Parathyroid adenoma (tissue), 2 donors: ENCODE measurements at regions not wholly inside any gene's neighbourhood (a gene's known extent, or its start where the extent isn't known, plus 50 kb on each side); places are given as distances from the start of the nearest gene placed in this dataset.
"Not testable (repeated sequence)": the region's sequence is repeated elsewhere in the genome, so short reads cannot be mapped to it uniquely, and the experiment has no call there.

Experiments used
- H2AFZ ChIP-seq: fragments of 300-600 bp; sonication (generic); one replicate; pipeline ENCODE4 v1.7.0; 2017; ENCODE audit warnings: antibody characterized with exemption, mild to moderate bottlenecking
- H3K27ac ChIP-seq: fragments of 300-600 bp; sonication (generic); one replicate; pipeline ENCODE4 v1.7.0; 2017
- H3K27me3 ChIP-seq: fragments of 300-600 bp; sonication (generic); one replicate; pipeline ENCODE4 v1.7.0; 2017; ENCODE audit warnings: low read length; ENCODE audit not compliant: control insufficient read depth, insufficient read depth
- H3K36me3 ChIP-seq: fragments of 300-600 bp; sonication (generic); one replicate; pipeline ENCODE4 v1.7.0; 2017; ENCODE audit warnings: low read length; ENCODE audit not compliant: control insufficient read depth, insufficient read depth
- H3K4me1 ChIP-seq: fragments of 300-600 bp; sonication (generic); one replicate; pipeline ENCODE4 v1.7.0; 2017; ENCODE audit warnings: control low read depth
- H3K4me2 ChIP-seq: fragments of 300-600 bp; sonication (generic); one replicate; pipeline ENCODE4 v1.7.0; 2017; ENCODE audit warnings: low read length
- H3K4me3 ChIP-seq: fragments of 300-600 bp; sonication (generic); one replicate; pipeline ENCODE4 v1.7.0; 2017; ENCODE audit warnings: low read depth, low read length
- H3K79me2 ChIP-seq: fragments of 300-600 bp; sonication (generic); one replicate; pipeline ENCODE4 v1.7.0; 2017; ENCODE audit warnings: control low read depth
- H3K9ac ChIP-seq: fragments of 300-600 bp; sonication (generic); one replicate; pipeline ENCODE4 v1.7.0; 2017; ENCODE audit warnings: mild to moderate bottlenecking
- H3K9me3 ChIP-seq: fragments of 300-600 bp; sonication (generic); one replicate; pipeline ENCODE4 v1.7.0; 2017; ENCODE audit warnings: low read length; ENCODE audit not compliant: control insufficient read depth
- CTCF ChIP-seq: fragments of 300-600 bp; sonication (generic); IDR thresholded peaks from one replicate; pipeline ENCODE4 v1.7.0; 2017; ENCODE audit warnings: antibody characterized with exemption, mild to moderate bottlenecking
- donor health status: primary hyperparathyroidism.

- Histone ChIP-seq H2AFZ (no peak overlapping the region), H3K9me3 (no peaks in the 10 kb centered on the region), H3K4me2 (no peak overlapping the region), H3K4me1 (no peaks in the 10 kb centered on the region), H3K79me2 (no peaks in the 10 kb centered on the region), H3K36me3 (no peaks in the 10 kb centered on the region), H3K27me3 (no peaks in the 10 kb centered on the region), H3K27ac (no peak overlapping the region), H3K9ac (no peak overlapping the region), H3K4me3 (no peak overlapping the region)
- TF ChIP-seq CTCF: no peak
These were observed 644.9 kb upstream of the DPPA4 start for GRCh38 chr3:109982201-109982600.

- Histone ChIP-seq H3K4me2 (no peak overlapping the region), H3K27me3 (no peaks in the 10 kb centered on the region), H3K36me3 (no peaks in the 10 kb centered on the region), H3K9me3 (no peaks in the 10 kb centered on the region), H3K9ac (no peak overlapping the region), H3K27ac (no peak overlapping the region), H3K79me2 (no peaks in the 10 kb centered on the region), H2AFZ (no peak overlapping the region), H3K4me1 (no peaks in the 10 kb centered on the region), H3K4me3 (no peak overlapping the region)
- TF ChIP-seq CTCF: no peak
These were observed 647.6 kb upstream of the DPPA4 start for GRCh38 chr3:109984976-109985375.

- Histone ChIP-seq H3K79me2 (no peaks in the 10 kb centered on the region), H3K27me3 (no peaks in the 10 kb centered on the region), H3K4me3 (no peak overlapping the region), H3K4me1 (no peaks in the 10 kb centered on the region), H2AFZ (no peak overlapping the region), H3K9me3 (no peaks in the 10 kb centered on the region), H3K27ac (no peak overlapping the region), H3K36me3 (no peaks in the 10 kb centered on the region), H3K4me2 (no peak overlapping the region), H3K9ac (no peak overlapping the region)
- no peak for TF ChIP-seq CTCF
These were observed 648.7 kb upstream of the DPPA4 start for GRCh38 chr3:109985943-109986555.

GRCh38 chr3:109994853-109995252 lies 657.5 kb upstream of the DPPA4 start:
- no peak overlapping the region for H3K4me2 ChIP-seq
- no peaks in the 10 kb centered on the region for H3K4me1 ChIP-seq
- no peaks in the 10 kb centered on the region for H3K79me2 ChIP-seq
- H3K9me3 ChIP-seq: no peaks in the 10 kb centered on the region
- H3K27ac ChIP-seq: no peak overlapping the region
- H3K9ac ChIP-seq: no peak overlapping the region
- TF ChIP-seq CTCF: no peak
- H3K27me3 ChIP-seq: no peaks in the 10 kb centered on the region
- no peaks in the 10 kb centered on the region for H3K36me3 ChIP-seq
- H2AFZ ChIP-seq: no peak overlapping the region
- no peak overlapping the region for H3K4me3 ChIP-seq

GRCh38 chr3:109995377-109995776 lies 658.0 kb upstream of the DPPA4 start:
- H3K36me3 ChIP-seq: no peaks in the 10 kb centered on the region
- no peak overlapping the region for H3K9ac ChIP-seq
- H3K27me3 ChIP-seq: no peaks in the 10 kb centered on the region
- no peak overlapping the region for H2AFZ ChIP-seq
- no peaks in the 10 kb centered on the region for H3K9me3 ChIP-seq
- H3K79me2 ChIP-seq: no peaks in the 10 kb centered on the region
- H3K27ac ChIP-seq: no peak overlapping the region
- no peak overlapping the region for H3K4me2 ChIP-seq
- no peak for TF ChIP-seq CTCF
- H3K4me3 ChIP-seq: no peak overlapping the region
- no peaks in the 10 kb centered on the region for H3K4me1 ChIP-seq

- not testable (repeated sequence) for H3K4me2 ChIP-seq, H3K27me3 ChIP-seq, H3K9ac ChIP-seq, H3K9me3 ChIP-seq, H3K27ac ChIP-seq, H3K4me1 ChIP-seq, H3K36me3 ChIP-seq, H2AFZ ChIP-seq, H3K4me3 ChIP-seq, H3K79me2 ChIP-seq
These were observed 664.6 kb upstream of the DPPA4 start for GRCh38 chr3:110001905-110002304.
